GM18499 (cell line): ENCODE measurements at regions not wholly inside any gene's neighbourhood (a gene's known extent, or its start where the extent isn't known, plus 50 kb on each side); places are given as distances from the start of the nearest gene placed in this dataset.
"Not testable (repeated sequence)": the region's sequence is repeated elsewhere in the genome, so short reads cannot be mapped to it uniquely, and the experiment has no call there.

Experiments used
- ATAC-seq: cut with Tn5 transposase; IDR thresholded peaks from one replicate; pipeline ENCODE4 v1.9.1; 2021; ENCODE audit warnings: moderate number of reproducible peaks; ENCODE audit not compliant: insufficient read depth, unreplicated experiment

- no peak for ATAC-seq
These were observed 364.0 kb upstream of the EPHA5 start for GRCh38 chr4:66034262-66034661.

GRCh38 chr4:66032571-66032970 lies 362.3 kb upstream of the EPHA5 start:
- ATAC-seq: no peak

DNA sequence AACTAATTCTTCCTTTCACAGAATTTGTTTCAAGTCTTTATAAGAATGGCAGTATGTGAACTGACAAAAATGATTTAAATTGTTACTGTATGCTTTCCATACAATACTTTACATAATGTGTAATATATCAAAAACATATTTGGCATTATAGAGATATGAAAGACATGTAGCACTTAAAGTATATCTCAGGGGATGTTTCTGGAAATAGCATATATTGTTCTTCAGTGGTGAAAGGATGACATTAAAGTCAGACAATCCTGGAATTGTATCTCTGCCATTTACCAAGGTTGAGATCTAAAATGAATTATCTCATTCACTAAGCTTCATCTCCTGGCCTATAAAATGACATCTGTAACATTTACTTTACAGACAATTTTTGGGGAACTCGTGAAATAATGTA lies 358.4 kb upstream of the EPHA5 start:
- no peak for ATAC-seq

DNA sequence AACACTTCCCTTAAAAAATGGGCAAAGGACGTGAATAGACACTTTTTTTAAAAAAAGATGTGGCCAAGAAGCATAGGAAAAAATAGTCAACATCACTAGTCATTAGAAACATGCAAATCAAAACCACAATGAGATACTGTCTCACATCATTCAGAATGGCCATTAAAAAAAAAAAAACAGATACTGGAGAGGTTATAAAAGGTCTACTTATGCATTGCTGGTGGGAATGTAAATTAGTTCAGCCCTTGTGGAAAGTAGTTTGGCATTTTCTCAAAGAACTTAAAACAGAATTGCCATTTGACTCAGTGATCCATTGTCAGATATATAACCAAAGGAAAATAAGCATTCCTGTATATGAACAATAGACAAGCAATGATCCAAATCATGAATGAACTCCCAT lies 352.8 kb upstream of the EPHA5 start:
- no peak for ATAC-seq

DNA sequence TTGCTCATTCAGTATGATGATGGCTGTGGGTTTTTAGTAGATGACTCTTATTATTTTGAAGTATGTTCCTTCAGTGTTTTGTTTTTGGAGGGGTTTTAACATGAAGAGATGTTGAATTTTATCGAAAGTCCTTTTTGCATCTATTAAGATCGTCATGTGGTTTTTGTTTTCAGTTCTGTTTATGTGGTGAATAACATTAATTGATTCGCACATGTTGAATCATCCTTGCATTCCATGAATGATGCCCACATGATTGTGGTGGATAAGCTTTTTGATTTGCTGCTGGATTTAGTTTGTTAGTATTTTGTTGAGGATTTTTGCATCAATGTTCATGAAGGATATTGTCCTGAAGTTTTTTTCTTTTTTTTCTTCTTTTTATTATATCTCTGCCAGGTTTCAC lies 347.4 kb upstream of the EPHA5 start:
- ATAC-seq: no peak

- no peak for ATAC-seq
These were observed 346.0 kb upstream of the EPHA5 start for GRCh38 chr4:66016240-66016639.

DNA sequence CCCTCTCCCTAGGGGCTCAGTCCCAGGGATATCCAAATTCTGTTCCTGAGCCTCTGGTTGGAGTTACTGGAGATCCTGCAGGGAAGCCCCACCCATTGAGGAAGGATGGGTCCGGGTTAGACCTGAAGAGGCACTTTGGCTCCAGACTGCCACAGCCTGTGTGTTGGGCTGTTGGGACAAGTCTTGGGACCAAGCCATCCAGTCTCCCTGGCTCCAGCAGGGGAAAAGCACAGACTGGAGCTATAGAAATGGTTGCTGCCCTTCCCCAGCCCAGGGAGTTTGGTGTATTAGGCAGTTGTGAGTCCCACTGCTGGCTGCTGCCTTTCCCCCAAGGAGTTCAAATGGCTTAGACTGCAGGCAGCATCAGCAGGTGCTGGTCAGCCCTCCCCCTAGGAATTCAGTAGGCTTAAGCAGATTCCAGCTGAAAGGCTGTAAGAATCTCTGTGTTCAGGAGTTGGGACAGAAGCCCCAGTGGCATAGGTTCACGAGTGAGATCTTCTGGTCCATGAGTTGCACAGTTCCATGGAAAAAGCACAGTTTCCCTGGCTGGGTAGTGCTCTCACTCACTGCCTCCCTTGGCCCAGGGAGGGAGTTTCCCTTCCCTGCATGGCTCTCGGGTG lies 344.0 kb upstream of the EPHA5 start:
- no peak for ATAC-seq

DNA sequence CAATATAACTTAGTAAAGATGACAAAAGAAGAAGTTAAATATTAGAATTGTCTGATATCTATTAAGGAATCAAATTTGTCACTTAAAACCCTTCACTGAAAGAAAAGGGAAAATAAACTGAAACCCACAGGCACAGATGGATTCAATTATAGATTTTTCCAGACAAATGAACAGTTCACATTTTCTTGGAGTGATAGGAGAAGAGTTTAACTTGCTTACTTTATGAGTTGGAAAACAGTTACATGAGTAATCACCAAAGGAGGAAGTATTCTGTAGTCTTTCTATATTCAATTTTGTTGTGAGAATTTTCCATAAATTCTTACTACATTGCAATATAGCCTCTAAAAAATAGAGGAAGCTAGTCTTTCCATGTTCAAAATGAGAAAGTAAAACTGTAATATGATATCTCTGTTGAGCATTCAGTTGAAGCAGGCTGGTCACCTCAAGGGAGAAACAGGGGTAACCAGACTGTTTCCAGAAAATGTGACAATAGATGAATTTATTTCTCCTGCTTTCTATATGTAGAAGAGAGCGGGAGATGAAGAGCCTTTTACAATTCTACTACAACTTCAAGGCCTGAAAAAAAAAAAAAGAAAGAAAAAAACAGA lies 330.3 kb upstream of the EPHA5 start:
- no peak for ATAC-seq

GRCh38 chr4:65999518-65999871 lies 329.2 kb upstream of the EPHA5 start:
- ATAC-seq: no peak

DNA sequence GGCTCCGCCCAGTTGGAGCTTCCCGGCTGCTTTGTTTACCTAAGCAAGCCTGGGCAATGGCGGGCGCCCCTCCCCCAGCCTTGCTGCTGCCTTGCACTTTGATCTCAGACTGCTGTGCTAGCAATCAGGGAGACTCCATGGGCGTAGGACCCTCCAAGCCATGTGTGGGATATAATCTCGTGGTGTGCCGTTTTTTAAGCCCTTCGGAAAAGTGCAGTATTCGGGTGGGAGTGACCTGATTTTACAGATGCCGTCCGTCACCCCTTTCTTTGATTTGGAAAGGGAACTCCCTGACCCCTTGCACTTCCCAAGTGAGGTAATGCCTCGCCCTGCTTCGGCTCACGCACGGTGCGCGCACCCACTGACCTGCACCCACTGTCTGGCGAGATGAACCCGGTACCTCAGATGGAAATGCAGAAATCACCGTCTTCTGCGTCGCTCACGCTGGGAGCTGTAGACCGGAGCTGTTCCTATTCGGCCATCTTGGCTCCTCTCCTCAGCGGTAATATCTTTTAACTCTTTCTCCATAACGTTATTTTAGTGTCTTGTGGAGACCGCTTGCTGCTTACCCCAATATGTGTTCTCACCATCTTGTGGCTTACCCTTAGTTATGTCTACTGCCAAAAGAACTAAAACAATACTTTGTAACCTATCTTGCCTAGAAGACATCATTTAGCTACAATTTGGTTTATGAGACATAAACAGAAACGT lies 328.7 kb upstream of the EPHA5 start:
- ATAC-seq: not testable (repeated sequence)

DNA sequence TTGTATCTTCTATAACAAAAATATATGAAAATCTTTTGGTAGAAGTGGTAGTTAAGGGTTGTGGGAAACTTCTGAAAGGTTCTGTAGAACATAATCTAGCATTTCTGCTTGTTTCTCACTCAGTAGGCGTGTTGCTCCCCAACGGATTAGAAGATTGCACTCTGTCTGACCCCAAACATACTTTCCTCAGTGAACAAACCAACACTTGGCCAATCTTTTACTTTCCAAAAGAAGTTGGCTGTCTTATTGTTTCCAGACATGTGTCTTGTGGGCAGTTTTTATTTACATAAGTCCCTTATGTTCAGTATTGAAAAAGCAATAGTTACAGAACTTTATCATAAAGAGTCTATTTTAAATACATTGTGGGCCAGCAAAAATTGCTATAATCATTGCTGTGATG lies 312.8 kb upstream of the EPHA5 start:
- no peak for ATAC-seq

GRCh38 chr4:65976287-65976686 lies 306.0 kb upstream of the EPHA5 start:
- no peak for ATAC-seq

DNA sequence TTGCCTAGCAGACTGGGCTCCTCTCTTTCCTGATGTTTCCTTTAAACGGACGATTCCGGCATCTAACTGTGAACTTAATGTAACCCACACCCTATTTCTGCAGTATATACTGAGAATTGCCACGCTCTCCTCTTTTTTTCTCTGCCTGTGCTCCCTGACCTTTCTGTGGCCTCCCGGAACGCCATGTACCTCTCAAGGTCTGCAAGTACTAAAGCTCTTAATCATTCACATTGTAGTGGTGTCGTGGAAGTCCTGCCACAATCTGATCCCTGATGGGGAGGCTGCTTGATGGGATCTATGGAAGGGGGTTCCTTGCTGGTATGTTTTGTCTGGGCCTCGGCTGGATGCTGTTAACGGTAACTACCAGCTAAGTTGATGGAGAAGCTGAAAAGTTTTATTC lies 302.9 kb upstream of the EPHA5 start:
- no peak for ATAC-seq

- no peak for ATAC-seq
These were observed 301.4 kb upstream of the EPHA5 start for GRCh38 chr4:65971686-65972085.

DNA sequence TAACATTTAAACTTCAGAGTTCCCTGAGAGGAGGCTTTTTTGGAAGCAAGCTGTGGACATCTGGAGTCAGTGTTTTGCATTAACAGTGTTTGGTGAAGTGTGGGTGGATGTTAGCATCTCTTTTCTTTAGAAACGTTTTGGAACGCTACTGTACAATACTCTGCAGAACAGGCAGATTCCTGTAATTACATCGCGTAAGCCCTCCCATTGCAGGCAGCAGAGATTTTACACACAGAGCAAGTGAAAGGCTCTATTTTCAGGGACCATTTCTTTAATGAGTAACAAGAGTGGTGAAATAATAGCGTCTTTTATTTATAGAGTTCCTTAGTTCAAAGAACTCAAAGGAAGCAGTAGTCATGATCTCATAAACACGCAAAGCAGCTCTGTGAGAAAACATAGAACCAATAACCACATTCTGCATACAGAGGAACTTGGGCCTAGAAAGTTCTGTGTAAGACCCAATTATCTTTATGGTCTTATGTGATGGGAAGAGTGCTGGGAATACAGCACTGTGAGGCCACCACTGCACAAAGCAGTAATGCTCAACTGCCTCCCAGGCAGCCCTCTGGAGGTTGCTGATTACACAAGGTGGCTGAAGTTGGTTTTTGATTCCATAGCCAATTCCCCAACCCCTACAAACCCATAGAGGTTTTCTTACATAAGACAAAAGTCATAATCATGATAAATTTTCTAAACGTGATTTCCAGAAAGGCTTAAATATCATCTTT lies 298.7 kb upstream of the EPHA5 start:
- ATAC-seq: no peak

DNA sequence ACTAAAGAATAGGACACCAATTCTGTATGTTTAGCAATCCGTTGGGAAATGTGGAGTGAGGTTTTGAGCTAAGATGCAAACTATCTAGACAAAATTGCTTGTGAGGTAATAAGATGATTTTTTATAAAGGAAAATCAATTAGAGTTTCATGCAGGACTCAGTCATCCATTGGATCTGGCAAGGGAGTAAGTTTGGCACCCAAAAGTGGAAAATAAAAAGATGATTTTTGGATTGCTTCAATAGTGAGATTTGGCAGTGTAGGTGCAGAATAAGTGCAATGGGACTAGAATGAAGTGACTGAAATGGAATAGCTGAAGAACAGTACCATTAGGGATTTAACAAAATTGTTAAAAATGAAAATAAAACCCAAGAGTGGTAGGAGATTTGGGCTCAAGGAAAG lies 290.5 kb upstream of the EPHA5 start:
- no peak for ATAC-seq

DNA sequence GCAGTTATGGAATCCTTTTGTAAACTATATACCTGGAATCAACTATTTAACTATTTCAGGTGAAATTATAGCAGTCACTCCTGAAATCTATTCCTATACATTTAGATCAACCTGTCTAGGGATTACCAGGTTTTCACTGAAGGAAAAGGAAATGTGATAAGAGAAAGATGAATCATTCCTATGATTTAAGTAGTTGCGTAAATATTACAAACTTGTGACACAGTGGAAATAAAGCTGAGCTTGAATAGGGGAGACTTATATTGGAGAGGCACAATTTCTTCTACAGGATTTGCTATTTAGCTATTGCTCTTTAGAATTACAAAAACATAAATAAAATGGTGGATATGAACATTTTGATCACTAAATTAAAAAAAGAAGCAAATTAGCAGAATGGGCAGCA lies 284.1 kb upstream of the EPHA5 start:
- no peak for ATAC-seq

DNA sequence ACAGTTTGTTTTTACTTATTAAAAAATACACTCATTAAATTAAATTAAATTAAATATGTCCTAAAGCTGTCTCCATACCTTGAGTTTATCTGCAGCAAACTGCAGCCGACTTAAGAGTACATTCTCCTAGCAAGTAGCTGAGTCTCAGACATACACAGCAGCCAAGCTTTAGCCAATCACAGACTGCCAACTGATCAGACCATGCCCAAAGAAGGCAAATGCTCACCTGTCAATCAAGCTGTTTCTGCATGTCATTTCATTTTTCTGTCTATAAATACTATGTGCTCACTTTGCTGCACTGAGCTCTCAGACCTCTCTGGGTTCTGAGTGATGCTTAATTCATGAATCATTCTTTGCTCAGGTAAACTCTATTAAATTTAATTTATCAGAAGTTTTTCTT lies 280.9 kb upstream of the EPHA5 start:
- no peak for ATAC-seq

DNA sequence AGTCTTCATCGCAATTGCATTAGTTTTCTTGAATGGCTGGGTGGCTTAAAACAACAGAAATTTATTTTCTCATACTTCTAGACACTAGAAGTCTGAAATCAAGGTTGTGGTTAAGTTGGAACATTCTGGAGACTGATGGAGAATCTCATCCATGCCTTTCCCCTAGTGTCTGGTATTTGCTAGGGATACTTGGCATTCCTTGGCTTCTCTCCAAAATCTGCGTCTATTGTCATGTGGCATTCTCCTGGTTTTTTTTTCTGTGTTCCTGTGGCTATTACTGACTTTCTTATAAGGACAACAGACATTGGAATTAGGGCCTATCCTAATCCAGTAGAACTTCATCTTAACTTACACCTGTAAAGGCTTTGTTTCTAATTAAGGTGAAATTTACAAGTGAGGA lies 272.8 kb upstream of the EPHA5 start:
- ATAC-seq: no peak

DNA sequence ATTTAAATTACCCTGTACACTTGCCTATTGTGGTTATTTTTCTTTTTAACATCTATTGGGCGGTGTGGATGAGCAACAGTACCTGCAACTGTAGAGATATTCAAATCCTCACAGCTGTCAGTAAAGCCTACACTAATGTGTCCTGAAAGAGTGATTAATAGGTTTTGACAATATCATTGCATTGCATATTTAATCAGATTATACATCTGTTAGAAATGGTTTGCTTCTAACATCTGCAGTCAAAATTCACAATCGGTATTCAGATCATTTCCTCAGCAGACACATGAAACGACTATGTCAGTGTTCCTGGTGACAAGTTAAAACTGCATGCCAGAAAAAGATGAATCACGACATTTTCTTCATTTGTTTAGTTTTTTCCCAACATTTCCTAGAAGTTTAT lies 254.6 kb upstream of the EPHA5 start:
- no peak for ATAC-seq

DNA sequence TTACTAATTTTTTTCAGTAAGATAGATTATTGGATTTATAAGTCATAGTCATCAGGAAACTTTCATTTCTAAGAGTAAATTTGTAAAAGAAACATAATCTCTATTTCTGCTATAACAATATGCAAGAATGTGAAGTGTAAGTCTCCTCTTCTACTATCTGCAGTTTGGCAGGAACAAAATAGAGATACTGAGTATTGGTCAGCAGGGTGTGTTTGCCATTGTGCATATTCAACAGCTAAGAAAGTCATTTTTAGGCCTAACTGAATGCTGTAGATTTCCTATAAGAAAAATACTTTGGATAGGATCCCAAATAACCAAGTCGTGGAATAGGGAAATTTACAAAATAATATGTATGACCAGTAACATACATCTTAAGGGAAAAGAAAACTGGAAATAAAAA lies 253.3 kb upstream of the EPHA5 start:
- ATAC-seq: no peak
